ACC112 (cell line): ENCODE measurements at regions not wholly inside any gene's neighbourhood (a gene's known extent, or its start where the extent isn't known, plus 50 kb on each side); places are given as distances from the start of the nearest gene placed in this dataset.

ENCODE experiments used
- H2AFZ ChIP-seq: fragments of 200-600 bp; sonication (generic); one replicate; pipeline ENCODE4 v1.6.0; 2017; ENCODE audit warnings: antibody characterized with exemption, low read length; ENCODE audit not compliant: unreplicated experiment
- H3K27ac ChIP-seq: fragments of 200-600 bp; sonication (generic); 2 replicates; pipeline ENCODE4 v1.5.1; 2014; ENCODE audit warnings: low read depth, mild to moderate bottlenecking, antibody characterized with exemption, low read length, moderate library complexity
- H3K27me3 ChIP-seq: fragments of 200-600 bp; sonication (generic); 2 replicates; pipeline ENCODE4 v1.6.1; 2014; ENCODE audit warnings: mild to moderate bottlenecking, antibody characterized with exemption, low read length, moderate library complexity, mixed read lengths; ENCODE audit not compliant: insufficient read depth
- H3K36me3 ChIP-seq: fragments of 200-600 bp; sonication (generic); 2 replicates; pipeline ENCODE4 v1.6.1; 2016; ENCODE audit warnings: mild to moderate bottlenecking, antibody characterized with exemption, low read length, moderate library complexity, mixed read lengths; ENCODE audit not compliant: insufficient read depth
- H3K4me1 ChIP-seq: fragments of 200-600 bp; sonication (generic); one replicate; pipeline ENCODE4 v1.6.1; 2016; ENCODE audit warnings: low read length, mixed read lengths; ENCODE audit not compliant: insufficient read depth, unreplicated experiment, control insufficient read depth
- H3K4me3 ChIP-seq: fragments of 200-600 bp; sonication (generic); 2 replicates; pipeline ENCODE4 v1.5.1; 2014; ENCODE audit warnings: mild to moderate bottlenecking, low read depth, low read length
- H3K79me2 ChIP-seq: fragments of 200-600 bp; sonication (generic); one replicate; pipeline ENCODE4 v1.6.0; 2016; ENCODE audit warnings: low read length; ENCODE audit not compliant: control insufficient read depth, unreplicated experiment, insufficient read depth

- Histone ChIP-seq H3K27ac (no peak overlapping the region), H3K4me1 (no peaks in the 10 kb centered on the region), H3K4me3 (no peak overlapping the region), H3K36me3 (no peaks in the 10 kb centered on the region), H3K27me3 (no peaks in the 10 kb centered on the region), H2AFZ (no peak overlapping the region), H3K79me2 (no peaks in the 10 kb centered on the region)
Observed at GRCh38 chr14:87331991-87332390, 661.0 kb downstream of the GALC start.

GRCh38 chr14:87325741-87326140, 667.2 kb downstream of the GALC start:
- Histone ChIP-seq H3K79me2 (no peaks in the 10 kb centered on the region), H3K4me3 (no peak overlapping the region), H3K27me3 (no peaks in the 10 kb centered on the region), H3K4me1 (no peaks in the 10 kb centered on the region), H3K27ac (no peak overlapping the region), H3K36me3 (no peaks in the 10 kb centered on the region), H2AFZ (no peak overlapping the region)

DNA sequence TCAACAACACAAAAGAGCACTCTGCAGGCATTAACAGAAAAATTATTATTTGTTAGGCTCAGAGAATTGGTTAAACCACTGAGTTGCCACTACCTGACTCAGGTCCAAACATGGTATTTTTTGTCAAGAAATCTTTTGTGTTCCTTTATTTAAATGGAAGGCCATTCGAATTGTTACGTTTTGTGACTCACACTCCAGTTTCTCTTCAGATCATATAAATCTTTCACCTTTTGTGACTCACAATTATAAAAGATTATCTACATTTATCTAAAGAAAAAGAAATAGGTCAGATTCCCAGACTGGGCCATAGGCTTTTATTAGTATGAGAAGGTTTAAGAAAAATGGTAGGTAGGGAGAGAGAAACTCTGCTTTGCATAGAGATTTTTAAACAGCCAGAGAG, 669.8 kb downstream of the GALC start:
- Histone ChIP-seq H3K79me2 (no peaks in the 10 kb centered on the region), H3K4me3 (no peak overlapping the region), H3K36me3 (no peaks in the 10 kb centered on the region), H3K27me3 (no peaks in the 10 kb centered on the region), H3K27ac (no peak overlapping the region), H2AFZ (no peak overlapping the region), H3K4me1 (no peaks in the 10 kb centered on the region)

DNA sequence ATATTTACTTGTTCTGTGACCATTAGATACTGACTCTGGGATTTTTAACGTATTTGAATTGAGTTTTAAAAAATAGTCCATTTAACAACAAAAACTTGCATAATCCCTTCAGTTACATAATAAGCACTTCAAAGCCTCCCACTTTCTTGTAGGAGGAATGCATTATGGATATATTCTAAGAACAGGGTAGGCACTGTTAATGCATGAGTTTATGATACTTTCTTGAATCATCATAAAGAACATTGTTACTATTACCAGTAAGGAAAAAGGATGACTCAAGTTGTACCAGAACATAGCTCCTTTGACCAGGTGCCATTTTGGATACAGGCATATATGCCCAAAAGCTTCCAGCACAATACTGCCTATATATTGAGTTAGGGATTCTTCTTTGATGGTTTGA, 671.4 kb downstream of the GALC start:
- H3K79me2 ChIP-seq: no peaks in the 10 kb centered on the region
- no peak overlapping the region for H3K27ac ChIP-seq
- H3K27me3 ChIP-seq: no peaks in the 10 kb centered on the region
- no peak overlapping the region for H2AFZ ChIP-seq
- H3K4me1 ChIP-seq: no peaks in the 10 kb centered on the region
- no peak overlapping the region for H3K4me3 ChIP-seq
- H3K36me3 ChIP-seq: no peaks in the 10 kb centered on the region

- no peaks in the 10 kb centered on the region for H3K4me1 ChIP-seq
- H3K27me3 ChIP-seq: no peaks in the 10 kb centered on the region
- H3K27ac ChIP-seq: no peak overlapping the region
- H3K36me3 ChIP-seq: no peaks in the 10 kb centered on the region
- H3K4me3 ChIP-seq: no peak overlapping the region
- no peaks in the 10 kb centered on the region for H3K79me2 ChIP-seq
- no peak overlapping the region for H2AFZ ChIP-seq
Observed at GRCh38 chr14:87312894-87313205, 680.1 kb downstream of the GALC start.

DNA sequence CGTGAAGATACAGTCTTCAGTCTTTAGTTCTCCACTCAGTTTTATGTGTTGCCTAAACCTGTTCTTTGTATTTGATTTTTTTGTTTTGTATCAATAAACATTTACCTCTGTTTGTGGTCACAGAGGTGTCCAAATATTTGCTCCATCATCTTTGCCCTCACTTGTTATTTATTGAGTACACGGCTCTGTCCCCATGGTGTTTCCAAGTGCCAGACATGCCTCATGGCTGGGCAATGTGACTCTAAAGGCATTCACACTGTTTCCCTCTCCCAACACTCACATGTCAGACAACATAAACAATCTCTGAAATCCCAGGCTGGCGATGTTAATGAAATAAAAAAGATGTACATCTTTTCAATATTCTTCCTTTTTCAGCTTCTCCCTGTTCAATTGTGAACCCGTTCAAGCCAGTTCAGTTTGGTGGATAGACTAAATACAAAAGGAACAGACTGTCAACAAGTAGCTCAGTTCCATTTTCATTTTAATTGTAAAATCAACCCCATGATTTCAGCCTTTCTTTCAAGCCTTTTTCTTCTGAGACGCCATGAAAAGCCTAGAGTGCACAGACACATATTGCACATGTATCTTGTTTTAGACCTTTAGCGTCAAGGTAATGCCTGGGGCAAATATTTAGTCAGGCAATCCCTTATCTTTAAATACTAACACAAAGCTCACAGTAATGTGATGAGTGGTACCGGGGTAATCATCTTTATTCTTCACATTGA, 680.7 kb downstream of the GALC start:
- no peak overlapping the region for H2AFZ ChIP-seq

GRCh38 chr14:87309557-87309956, 683.4 kb downstream of the GALC start:
- Histone ChIP-seq H3K4me1 (no peaks in the 10 kb centered on the region), H3K4me3 (no peak overlapping the region), H3K27me3 (no peaks in the 10 kb centered on the region), H3K79me2 (no peaks in the 10 kb centered on the region), H3K36me3 (no peaks in the 10 kb centered on the region), H2AFZ (no peak overlapping the region), H3K27ac (no peak overlapping the region)

More for the DNA sequence above, 680.7 kb downstream of the GALC start:
- Histone ChIP-seq H3K4me1 (no peaks in the 10 kb centered on the region), H3K79me2 (no peaks in the 10 kb centered on the region), H3K27me3 (no peaks in the 10 kb centered on the region), H3K36me3 (no peaks in the 10 kb centered on the region), H3K4me3 (no peak overlapping the region), H3K27ac (no peak overlapping the region)

DNA sequence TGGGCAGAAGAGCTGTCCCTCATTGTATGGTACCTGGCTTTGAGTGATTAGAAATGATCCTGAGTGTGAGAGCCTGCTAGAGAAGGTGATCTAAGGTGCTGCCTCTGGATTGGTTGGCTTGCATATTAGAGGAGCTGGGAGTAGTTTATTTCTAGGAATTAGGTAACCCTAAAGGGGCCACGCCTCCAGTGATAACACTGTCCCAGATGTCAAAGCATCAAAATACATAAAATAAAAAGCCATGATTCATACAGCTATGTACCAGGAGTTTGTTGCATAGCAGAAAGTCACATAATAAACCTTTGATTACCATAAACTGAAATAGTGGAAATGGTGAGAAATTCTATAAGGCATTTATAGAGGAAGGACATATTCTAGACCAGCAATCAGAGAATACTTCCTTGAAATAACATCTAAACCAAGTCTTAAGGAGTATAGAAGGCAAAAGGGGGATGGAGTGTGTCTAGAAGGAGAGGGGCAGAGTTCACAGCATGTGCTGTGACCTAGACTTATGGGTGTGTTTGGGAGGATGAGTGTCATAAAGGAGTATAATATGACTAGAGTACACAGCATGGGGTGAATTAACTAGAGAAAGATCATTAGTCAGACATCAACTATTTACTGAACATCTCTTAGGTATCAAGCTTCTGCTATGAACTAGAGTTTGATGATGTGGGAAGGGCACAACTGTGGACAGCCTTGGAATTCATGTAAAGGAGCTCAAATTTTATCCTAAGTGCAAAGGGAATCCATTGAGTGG, 686.4 kb downstream of the GALC start:
- no peaks in the 10 kb centered on the region for H3K4me1 ChIP-seq
- no peak overlapping the region for H2AFZ ChIP-seq
- H3K27ac ChIP-seq: no peak overlapping the region

DNA sequence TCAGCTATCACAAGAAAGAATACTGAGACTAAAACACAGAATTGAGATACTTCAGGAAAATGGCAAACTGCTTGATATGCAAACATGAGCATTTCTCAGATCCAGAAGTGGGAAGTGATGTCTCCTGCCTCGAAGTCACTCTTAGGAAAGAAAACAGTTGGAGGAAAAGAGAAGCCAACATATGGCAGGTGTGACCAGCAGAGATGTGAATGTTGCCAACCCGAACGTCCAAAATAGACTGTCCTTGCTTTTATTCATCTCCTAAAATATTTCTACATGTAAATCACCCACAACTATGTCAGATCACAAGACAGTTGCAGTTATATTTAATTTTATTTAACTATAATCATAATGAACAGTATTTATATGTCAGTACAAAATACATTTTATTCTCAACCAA, 687.6 kb downstream of the GALC start:
- Histone ChIP-seq H2AFZ (no peak overlapping the region), H3K79me2 (no peaks in the 10 kb centered on the region), H3K4me1 (no peaks in the 10 kb centered on the region), H3K4me3 (no peak overlapping the region), H3K36me3 (no peaks in the 10 kb centered on the region), H3K27me3 (no peaks in the 10 kb centered on the region), H3K27ac (no peak overlapping the region)

More for the DNA sequence above, 686.4 kb downstream of the GALC start:
- Histone ChIP-seq H3K4me3 (no peak overlapping the region), H3K79me2 (no peaks in the 10 kb centered on the region), H3K27me3 (no peaks in the 10 kb centered on the region), H3K36me3 (no peaks in the 10 kb centered on the region)

- no peaks in the 10 kb centered on the region for H3K27me3 ChIP-seq
- H3K79me2 ChIP-seq: no peaks in the 10 kb centered on the region
- no peak overlapping the region for H2AFZ ChIP-seq
- no peaks in the 10 kb centered on the region for H3K4me1 ChIP-seq
- no peak overlapping the region for H3K4me3 ChIP-seq
- H3K36me3 ChIP-seq: no peaks in the 10 kb centered on the region
- H3K27ac ChIP-seq: no peak overlapping the region
Observed at GRCh38 chr14:87304404-87304803, 688.6 kb downstream of the GALC start.

DNA sequence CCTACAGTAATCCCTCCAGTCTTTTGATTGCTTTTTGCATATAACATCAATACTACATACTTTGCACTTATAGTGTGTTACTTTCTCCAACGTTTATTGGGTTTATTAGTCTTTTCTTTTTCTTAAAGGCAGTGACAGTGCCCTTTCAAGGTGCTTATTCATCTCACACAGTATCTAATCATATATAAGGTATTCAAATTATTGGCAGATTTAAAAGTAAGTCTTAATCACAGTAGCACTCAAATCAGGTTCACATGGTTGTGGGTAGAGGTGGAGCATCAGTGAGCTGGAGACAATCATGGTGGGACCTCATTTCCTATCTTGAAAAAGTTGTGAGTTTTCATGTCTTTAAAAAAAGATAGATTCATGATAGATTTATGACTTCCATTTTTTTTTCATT, 706.2 kb downstream of the GALC start:
- Histone ChIP-seq H3K4me1 (no peaks in the 10 kb centered on the region), H3K4me3 (no peak overlapping the region), H3K79me2 (no peaks in the 10 kb centered on the region), H3K36me3 (no peaks in the 10 kb centered on the region), H2AFZ (no peak overlapping the region), H3K27ac (no peak overlapping the region), H3K27me3 (no peaks in the 10 kb centered on the region)
